ENCODE measurements at regions not wholly inside any gene's neighbourhood (a gene's known extent, or its start where the extent isn't known, plus 50 kb on each side); places are given as distances from the start of the nearest gene placed in this dataset.

DNA sequence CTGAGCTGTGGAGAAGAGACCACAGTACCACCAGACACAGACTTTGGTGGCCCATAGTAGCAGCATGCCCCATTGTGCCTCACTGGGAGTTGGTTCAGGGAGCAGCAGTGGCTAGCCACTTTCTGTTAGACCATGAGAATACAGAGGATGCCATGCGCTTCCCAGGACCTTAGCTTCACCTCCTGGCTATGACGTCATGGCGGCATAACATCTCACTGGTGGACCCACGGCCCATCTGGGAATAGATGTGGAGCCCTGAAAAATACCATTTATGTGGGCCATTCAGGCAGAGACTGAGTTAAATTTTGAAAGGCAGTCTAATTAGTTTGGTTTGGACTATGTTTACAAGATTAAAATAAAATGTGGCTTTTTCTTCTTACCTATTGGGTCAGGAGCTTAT, 55.1 kb upstream of the NMD3 start:
- TF ChIP-seq, protein P1, sequence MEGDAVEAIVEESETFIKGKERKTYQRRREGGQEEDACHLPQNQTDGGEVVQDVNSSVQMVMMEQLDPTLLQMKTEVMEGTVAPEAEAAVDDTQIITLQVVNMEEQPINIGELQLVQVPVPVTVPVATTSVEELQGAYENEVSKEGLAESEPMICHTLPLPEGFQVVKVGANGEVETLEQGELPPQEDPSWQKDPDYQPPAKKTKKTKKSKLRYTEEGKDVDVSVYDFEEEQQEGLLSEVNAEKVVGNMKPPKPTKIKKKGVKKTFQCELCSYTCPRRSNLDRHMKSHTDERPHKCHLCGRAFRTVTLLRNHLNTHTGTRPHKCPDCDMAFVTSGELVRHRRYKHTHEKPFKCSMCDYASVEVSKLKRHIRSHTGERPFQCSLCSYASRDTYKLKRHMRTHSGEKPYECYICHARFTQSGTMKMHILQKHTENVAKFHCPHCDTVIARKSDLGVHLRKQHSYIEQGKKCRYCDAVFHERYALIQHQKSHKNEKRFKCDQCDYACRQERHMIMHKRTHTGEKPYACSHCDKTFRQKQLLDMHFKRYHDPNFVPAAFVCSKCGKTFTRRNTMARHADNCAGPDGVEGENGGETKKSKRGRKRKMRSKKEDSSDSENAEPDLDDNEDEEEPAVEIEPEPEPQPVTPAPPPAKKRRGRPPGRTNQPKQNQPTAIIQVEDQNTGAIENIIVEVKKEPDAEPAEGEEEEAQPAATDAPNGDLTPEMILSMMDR (optimal IDR thresholded peaks at IDR 0.05 in 1 of 3, IDR thresholded peaks at IDR 0.05 in 1 of 3, conservative IDR thresholded peaks at IDR 0.05 in 1 of 3; ENCODE audit: extremely low read depth in 1 of 3, insufficient read depth in 2 of 3, low read length in 3 of 3): no peak
- no peak for TF ChIP-seq EZH2 (IDR thresholded peaks at IDR 0.05; ENCODE audit: low read length)
